ENCODE measurements at regions not wholly inside any gene's neighbourhood (a gene's known extent, or its start where the extent isn't known, plus 50 kb on each side); places are given as distances from the start of the nearest gene placed in this dataset.

GRCh38 chr4:111323916-111324315, 701.0 kb upstream of the PITX2 start:
- TF ChIP-seq POLR2A (IDR thresholded peaks at IDR 0.05) (no peak), CTCF (IDR thresholded peaks at IDR 0.05) (no peak), POLR2AphosphoS5 (IDR thresholded peaks at IDR 0.05) (no peak)
